ENCODE measurements at regions not wholly inside any gene's neighbourhood (a gene's known extent, or its start where the extent isn't known, plus 50 kb on each side); places are given as distances from the start of the nearest gene placed in this dataset.
A peak's percentile ranks its signal among the peaks of the same experiment; 100 is the strongest.

DNA sequence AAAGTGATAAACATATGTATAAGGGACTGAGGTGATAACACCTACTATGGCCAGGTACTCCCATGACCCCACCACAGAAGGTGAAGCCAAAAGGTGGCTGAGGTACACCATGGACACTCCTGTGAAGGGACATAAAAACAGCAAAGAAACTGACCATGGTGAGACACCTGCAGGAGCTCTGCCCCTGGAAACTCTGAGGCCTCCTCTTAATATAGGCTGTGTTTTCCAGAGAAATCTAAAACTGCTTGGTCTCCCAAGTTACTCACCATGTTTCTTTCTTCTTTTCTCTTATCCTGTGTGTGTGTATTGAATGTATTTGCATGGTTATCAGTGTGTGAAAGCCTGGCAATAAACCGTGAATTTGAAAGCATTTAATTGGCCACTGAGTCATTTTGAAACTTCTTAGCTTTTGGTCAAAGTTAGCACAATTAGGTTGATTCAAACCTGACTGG, 739.3 kb upstream of the GCFC2 start:
- no peak for DNase-seq

DNA sequence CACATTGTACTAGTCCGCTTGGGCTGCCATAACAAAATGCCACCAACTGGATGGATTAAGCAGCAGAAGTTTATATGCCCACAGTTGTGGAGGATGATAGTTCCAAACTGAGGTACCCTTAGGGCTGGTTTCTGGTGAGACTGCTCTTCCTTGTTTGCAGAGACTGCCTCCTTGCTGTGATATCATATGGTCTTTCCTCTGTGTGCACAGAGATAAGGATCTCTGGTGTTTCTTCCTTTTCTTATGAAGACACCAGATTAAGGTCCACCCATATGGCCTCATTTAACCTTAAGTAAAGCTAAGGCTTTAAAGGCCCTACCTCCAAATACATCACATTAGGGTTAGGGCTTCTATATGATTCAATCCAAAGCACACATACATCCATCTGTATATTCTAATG, 738.2 kb upstream of the GCFC2 start:
- no peak for DNase-seq

DNA sequence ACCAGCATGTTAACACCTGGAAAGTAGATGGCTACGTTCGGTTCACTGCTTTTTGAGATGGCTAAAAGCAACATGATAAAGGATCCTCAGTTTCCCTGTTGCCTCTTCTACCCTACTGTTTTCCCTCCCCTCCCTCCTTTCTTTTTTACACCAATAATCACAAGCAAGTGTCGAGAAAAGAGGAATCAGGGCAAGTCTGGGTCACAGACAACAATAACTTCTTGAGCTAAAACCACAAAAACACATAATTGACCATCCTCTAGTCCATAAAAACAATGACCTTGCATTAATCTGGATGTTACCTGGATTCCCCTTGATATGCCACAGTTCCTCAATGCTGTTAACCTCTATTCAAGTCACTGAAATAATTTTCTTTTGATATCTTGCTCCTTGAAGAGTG, 736.6 kb upstream of the GCFC2 start:
- no peak for DNase-seq

DNA sequence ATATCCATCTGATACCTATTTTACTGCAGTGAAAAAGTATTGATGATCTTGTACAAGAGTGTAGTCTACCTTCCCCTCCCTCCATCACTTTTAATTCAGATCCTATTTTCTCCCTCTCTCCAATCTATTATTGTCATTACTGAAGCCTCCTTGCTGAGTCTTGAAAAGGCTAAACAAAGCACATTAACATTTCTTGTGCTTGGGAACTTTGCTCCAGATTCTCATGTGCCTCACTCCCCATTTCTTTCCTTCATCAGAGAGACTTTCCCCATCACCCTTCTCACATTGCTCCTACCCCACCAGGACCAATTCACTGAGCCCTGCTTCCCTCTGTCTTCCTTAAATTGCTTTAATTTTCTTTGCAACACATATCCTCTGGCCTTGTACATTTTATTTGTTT, 736.2 kb upstream of the GCFC2 start:
- DNase-seq: no peak

DNA sequence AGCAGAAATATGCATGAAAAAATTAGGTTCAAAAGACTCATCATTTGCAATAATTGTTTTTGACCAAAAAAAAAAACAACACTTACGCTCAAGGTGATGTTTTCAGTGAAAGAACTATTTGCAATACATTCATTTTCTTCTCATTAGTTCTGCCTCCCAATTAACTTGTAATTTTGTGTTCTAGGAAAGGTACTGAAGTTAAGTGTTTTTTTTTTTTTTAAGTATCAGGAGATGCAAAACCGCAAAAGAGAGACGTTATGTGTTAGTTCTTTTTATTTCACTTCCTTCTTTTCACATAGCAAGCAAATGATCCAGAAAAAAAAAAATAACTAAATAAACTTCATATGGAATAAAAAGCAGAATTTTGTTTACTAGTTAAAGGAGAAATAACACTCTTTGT, 735.2 kb upstream of the GCFC2 start:
- no peak for DNase-seq

DNA sequence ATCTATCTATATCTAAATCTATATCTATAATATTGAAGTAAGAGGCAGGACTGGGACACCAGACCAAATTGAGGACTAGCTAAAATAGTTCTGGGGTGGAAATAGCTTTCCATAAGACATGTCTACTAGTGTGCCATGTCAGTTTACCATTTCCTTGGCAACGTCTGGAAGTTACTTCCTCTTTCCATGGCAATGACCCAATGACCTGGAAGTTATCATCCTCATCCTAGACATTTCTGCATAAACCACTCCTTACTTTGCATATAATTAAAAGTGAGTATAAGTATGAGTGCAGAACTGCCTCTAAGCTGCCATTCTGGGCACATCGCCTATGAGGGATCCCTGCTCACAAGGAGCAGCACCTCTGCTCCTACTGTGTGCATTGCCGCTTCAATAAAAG, 734.0 kb upstream of the GCFC2 start:
- DNase-seq: no peak

DNA sequence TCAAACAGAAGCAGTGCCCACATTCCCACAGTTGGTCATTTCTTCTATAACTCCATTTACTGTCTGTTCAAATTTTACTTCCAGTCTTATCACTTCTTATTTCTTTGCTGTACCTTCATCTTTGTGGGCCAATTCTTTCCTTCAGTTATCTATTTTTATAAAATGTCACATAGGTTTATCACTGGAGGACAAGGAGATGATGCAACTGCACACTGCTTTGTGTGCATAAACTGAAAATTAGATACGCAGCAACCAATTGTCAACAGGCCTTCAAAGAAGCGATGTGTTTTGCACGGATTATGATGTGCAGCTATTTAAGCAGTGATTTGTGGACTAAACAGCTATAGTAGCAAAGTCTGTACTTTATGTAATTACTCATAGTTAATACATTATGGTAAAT, 726.8 kb upstream of the GCFC2 start:
- DNase-seq: no peak

DNA sequence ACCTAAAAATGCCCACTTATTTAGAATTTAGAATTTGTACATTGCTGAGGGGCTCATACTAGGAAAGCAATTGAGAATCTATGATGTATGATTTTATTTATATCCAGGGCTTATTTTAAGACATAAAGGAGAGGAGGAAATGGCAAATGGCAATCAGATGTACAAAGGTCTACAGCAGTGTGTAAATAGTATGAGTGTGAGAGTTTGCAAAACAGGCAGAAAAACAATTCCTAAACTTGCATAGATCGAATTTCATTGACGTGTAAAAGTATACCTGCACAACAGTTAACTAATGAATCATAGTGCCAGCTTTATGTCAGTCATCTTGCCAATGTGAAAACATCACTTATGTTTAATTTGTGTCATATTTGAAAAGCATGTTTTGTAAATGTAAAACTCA, 718.7 kb upstream of the GCFC2 start:
- DNase-seq: peak; percentile 1

DNA sequence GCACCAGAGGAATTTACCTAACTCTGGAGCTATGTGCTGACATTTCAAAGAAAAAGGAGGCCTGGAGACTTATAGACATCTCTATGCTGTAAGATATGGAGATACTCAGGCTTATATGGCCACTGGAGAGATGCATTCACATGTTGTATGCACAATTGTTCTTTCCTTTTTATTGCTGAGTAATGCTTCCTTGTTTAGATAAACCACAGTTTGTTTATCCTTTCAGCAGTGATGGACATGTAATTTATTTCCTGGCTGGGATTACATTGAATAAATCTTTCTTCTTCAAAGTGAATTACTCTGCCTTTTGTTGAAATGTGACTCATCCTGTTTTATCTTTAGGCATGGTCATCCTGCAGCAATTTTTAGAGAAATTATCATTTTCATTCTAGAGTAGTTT, 716.7 kb upstream of the GCFC2 start:
- no peak for DNase-seq

DNA sequence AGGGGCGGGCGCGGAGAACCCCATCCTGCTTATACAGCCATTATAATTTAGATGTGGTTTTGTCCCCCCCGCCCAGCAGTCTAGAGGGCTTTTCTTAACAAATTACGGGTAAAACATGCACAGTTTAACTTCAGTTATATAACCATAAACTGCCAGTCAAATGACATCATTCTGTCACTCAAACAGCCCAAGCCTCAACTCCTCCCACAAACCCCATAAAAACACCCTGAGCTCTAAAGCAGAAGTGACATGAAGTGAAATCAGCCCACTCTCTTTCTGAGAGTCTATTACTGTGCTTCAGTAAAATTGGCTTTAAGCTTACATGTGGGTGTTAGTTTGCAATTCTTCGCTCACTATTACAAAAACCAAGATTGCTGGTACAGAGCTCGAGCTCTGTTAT, 705.1 kb upstream of the GCFC2 start:
- DNase-seq: no peak

DNA sequence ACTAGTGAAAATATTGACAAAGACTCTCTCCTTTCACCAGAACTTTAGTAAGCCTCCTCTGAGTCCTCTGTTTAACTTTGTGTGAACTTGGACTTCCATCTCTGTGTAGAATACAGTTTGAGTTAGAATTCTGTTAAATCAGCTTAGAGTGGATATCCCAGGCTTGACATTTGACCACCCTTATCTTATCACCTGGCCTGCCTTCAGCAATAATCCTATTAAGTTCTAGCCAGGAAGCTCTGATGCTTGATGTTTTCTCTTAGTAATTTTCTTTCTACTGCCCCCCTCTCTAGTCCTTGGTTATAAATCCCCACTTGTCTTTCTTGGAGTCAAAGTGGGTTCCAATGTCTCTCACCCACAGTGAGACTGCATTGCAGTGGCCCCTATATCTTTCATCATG, 702.7 kb upstream of the GCFC2 start:
- DNase-seq: no peak

DNA sequence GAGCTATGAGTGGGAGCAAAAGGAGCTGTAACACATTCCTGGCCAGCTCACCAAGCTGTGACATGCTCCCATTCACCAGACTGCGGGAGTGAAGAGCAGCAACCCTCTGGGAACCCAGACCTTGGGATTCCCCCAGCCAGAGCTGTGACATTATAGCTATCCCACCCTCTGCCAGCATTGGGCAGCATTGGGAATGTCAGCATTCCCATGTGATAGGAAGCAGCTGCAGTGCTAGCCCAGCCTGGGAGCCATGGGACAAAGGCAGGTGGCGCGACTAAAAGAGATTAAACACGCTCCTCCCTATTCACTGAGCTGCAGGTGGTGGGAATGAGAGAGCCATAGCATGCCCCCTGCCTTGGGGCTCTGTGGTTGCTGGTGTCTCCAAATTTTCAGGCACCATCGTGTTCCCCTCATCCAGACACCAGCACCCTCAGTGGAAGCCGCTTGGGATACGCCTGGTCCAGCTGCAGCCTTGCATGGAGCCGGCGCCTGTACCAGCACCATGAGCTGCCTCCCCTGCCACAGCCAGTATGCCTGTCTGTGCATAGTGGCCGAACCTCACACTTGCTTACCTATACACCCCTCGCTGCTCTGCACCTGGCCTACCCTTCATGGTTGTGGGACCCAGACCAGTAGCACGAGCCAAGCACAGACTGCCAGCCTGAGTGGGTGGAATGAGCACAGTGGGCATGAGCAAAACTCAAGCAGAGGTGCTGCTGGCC, 695.6 kb upstream of the GCFC2 start:
- no peak for DNase-seq

DNA sequence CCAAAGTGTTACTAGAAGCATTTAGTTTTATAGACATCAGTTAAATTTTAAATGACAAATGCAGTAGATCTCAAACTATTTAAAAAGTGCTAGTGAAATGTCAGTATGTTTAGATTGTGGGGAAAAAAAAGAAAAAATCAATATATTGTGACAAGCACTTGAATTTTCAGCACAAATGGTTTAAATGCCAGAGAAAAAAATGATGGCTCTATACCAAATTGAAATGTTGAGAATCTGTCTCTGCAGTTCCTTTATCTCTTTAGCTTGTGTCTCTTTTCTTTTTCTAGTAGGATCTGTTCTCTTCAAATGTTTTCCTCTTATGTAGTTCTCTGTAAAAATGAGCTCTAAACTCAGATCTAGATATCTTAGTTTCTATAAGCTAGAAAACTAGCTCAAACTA, 682.6 kb upstream of the GCFC2 start:
- no peak for DNase-seq

DNA sequence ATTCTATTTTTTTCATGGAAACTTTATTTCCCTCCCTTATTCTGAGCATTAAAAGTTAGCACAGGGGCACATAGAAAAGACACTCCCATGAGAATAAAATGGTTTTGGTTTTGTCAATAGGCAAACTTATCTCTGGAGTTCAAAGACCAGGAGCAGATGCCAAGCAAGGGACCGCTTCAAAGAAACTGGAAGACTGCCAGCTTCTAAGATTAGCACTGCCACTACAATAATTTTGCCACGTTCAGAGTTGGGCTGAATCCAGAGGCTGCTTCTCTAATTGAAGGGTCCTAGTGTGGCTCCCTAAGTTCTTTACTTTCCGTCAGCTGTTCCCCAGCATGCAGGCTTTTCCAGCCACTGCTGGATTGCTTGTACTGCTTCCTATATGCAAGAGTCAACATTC, 681.0 kb upstream of the GCFC2 start:
- DNase-seq: peak; percentile 81

DNA sequence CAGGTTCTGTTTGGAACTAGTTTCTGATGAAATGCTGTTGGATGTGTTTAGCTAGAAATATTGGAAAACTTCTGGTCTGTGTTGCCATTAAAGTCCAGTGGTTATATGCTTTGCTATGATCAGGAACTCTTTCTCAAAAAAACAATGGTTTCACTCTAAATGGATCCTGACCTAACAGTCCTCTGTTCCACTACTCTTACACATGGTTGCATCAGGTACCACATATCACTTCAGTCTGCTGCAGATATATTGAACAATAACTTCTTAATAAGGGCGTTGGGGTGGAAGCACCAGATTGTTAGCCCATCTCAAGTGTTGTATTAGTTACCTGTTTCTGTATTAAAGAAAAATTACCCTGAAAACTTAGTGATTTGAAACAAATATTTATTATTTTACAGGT, 676.6 kb upstream of the GCFC2 start:
- DNase-seq: no peak

DNA sequence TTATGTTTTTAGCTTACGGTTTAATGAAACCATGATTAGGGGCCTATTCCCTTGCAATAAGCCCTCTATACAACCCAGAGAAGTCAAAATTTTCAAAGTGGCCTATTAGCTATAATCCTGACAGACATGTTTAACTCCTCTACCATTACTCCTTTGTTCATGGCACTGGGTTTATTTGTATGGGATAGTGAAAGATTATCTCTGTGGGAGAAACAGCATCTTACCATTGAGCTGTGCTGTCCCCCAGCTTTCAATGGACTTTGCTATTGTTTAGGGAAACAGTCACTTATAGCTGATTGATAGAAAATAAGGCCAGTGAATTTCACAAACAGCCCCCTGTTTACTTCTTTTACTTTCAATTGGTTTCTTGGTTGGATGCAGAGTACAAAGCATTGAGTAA, 675.2 kb upstream of the GCFC2 start:
- no peak for DNase-seq

DNA sequence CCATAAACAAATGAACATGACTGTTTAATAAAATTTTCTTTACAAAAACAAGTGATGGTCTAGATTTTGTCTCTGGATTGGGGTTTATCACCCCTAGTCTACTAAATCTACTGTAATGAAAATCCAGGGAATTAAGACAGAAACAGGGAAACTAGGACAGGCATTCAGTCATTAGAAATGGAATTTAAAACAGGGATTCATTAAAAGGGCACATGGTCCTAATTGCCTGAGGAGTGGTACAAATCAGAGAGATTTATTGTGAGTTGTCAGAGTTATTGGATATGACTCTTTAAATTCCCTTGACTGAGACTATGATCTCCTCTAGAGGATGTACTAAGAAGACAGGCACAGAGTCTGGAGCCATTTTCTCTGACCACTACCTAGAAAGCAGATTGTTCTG, 670.9 kb upstream of the GCFC2 start:
- no peak for DNase-seq

DNA sequence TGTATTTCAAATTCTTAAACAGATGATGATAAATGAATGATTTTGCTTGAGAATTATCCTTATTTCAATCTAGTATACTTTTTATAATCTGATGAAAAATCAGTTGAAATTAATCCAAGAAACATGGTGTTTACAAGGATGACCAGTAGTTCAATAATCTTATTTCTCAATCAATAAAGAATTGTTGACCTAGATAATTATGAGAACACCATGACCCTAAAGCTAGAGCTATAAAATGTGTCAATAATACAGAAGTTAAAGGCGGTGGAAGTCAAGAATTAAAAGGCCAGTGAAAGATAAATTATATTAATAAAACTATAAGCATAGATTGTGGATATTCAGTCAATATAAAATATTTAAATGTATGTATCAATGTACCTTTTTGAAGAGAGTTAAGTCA, 667.4 kb upstream of the GCFC2 start:
- no peak for DNase-seq

DNA sequence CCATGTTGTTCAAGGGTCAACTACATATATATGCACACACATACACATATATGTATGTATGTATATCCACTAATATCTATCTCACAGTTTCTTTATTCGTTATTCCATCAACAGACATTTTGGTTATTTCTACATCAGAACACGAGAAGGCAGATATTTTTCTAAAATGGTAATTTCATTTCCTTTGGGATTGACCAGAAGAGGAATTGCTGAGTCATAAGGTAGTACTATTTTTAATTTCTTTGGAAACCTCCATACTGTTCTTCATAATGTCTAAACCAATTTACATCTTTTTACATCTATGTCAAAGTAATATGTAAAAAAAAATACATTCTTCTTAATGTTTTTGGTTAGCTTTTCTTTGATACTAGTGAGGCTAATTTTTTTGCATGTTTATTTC, 630.7 kb upstream of the GCFC2 start:
- DNase-seq: no peak

DNA sequence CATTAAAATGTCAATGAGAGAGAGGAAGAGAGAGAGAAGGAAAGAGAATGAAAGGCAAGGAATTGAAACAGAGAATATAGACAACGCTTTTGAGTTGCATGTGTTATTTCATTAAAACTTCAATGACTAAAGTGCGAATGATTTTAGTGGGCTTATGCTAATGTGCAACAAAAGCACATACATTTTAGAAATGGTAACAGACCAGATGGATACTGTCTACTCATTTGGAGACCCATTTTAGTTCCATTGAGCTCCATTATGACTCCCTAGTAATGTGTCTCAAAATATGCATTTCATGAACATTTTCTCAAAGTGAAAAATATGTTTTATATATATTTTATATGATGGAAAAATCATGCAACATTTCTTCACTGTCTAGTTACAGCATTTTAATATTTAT, 622.2 kb upstream of the GCFC2 start:
- DNase-seq: no peak

DNA sequence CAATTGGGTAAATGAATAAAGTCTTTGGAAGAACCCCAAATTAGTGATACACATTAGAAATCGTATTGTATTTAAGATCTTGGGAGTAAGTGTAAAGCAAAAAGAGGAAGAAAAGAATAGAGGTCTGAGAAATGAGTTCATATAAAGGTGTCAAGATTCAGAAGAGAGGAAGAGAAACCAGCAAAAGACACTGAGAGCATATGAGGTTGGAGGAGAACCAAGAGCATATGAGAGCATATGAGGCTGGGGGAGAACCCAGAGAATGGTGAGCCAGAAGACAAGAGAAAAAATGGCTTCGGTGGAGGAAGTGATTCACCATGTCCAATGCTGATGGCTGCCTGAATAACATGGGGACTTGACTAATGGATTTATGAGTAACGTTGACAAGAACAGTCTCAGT, 620.1 kb upstream of the GCFC2 start:
- no peak for DNase-seq

DNA sequence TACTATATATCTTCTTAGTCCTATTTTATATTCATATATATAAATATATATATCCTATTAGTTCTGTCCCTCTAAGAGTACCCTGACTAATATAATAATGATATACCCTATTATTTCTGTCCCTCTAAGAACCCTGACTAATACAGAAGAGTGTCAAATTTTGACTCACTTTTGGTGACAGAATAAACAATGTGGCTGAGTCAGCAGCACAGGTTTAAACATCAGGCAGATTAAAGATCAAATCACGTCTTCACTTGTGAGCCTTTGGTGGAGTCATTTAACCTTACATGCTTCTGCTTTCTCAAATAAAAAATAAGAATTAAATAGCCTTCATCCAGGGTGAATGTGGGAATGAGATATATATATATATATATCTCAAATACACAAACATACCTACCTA, 615.9 kb upstream of the GCFC2 start:
- DNase-seq: no peak

DNA sequence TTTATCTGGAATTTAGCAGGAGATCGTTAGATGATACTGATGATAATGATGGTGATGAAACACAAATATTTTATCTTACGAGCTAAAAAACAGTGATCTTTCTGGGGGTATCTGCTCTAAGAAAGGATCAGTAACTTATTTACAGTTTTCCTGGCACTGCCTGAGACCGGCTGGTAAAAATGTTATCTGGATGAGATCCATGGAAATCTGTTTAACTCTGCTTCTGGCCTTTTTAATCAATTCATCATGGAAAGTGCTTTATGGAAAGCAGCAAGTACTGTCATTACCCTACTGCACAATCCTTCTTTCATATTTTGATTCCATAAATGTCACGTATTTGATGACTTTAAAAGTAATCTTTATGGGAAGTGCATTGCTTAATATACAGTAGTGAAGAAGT, 612.7 kb upstream of the GCFC2 start:
- peak; percentile 72 for DNase-seq

DNA sequence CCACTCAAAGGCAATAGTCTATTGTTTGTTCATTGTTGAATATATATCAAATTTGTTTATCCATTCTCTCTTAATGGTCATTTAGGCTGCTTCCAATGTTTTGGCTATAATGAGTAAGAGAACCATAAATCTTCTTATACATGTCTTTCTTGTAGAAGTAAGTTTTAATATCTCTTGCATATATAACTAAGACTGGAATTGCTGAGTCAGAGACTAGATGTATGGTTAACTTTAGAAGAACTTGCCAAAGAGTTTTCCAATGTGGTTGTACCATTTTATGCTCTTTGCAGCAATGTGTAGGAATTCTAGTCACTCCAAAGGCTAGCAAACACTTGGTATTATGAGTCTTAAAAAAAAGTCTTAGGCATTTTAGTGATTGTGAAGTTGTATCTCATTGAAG, 610.0 kb upstream of the GCFC2 start:
- no peak for DNase-seq

DNA sequence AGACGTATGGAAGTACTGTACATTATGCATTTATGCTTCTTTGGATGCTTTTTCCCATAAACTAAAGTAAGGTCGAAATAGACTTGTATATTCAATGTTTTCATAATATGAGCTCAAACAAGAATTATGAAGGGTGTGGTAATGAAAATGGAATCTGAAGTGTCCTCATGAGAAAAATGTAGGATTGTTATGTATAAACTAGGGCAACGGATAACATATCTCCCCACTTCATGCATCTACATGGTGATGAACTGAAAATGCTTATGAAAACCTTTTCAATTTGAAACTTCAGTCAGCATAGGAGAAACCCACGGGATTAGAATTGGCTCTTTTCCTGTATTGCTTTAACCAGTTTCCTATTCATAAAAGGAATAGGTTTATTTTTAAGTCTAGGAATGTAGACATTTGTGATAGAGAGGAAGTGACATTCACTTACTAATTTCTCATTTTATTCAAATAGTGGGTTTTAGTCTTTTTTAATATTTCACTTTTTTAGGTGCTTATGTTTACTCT, 608.2 kb upstream of the GCFC2 start:
- no peak for DNase-seq
